HFFc6 (cell line): ENCODE measurements at regions not wholly inside any gene's neighbourhood (a gene's known extent, or its start where the extent isn't known, plus 50 kb on each side); places are given as distances from the start of the nearest gene placed in this dataset.

Experiments used
- DNase-seq: peaks from one replicate; pipeline ENCODE4 v3.0.0-alpha.2; 2018
- H3K27ac Mint-ChIP-seq: 2 replicates; pipeline ENCODE4 v1.8.0; 2020; ENCODE audit warnings: mild to moderate bottlenecking, mixed read lengths
- H3K27me3 Mint-ChIP-seq: 2 replicates; pipeline ENCODE4 v1.8.0; 2021; ENCODE audit warnings: mild to moderate bottlenecking, moderate library complexity, mixed read lengths; ENCODE audit not compliant: insufficient read depth
- H3K36me3 Mint-ChIP-seq: 2 replicates; pipeline ENCODE4 v1.8.0; 2021; ENCODE audit warnings: low read depth, mixed read lengths
- H3K4me1 Mint-ChIP-seq: 2 replicates; pipeline ENCODE4 v1.8.0; 2020; ENCODE audit warnings: low read depth, mixed read lengths
- H3K4me3 Mint-ChIP-seq: 2 replicates; pipeline ENCODE4 v1.8.0; 2020; ENCODE audit warnings: mild to moderate bottlenecking, moderate library complexity, mixed read lengths
- H3K9me3 Mint-ChIP-seq: 2 replicates; pipeline ENCODE4 v1.8.0; 2020; ENCODE audit warnings: mild to moderate bottlenecking, mixed read lengths
- CTCF ChIP-seq: fragments of 200-600 bp; sonication (generic); IDR thresholded peaks from 2 replicates; pipeline ENCODE4 v1.5.0; 2021; ENCODE audit warnings: antibody characterized with exemption, mild to moderate bottlenecking

GRCh38 chr21:25254491-25255174 is 352.6 kb downstream of the MRPL39 start:
- no peak for DNase-seq
- Mint-ChIP-seq H3K27me3 (peaks cover 7% of the 10 kb centered on the region), H3K36me3 (no peaks in the 10 kb centered on the region), H3K4me1 (peaks cover 8% of the 10 kb centered on the region), H3K4me3 (no peak overlapping the region), H3K9me3 (no peaks in the 10 kb centered on the region), H3K27ac (no peak overlapping the region)
- TF ChIP-seq CTCF = no peak

- Mint-ChIP-seq H3K27ac (no peak overlapping the region), H3K27me3 (peaks cover 4% of the 10 kb centered on the region), H3K4me1 (peaks cover 8% of the 10 kb centered on the region), H3K4me3 (no peak overlapping the region), H3K9me3 (no peaks in the 10 kb centered on the region), H3K36me3 (no peaks in the 10 kb centered on the region)
- no peak for DNase-seq
- no peak for TF ChIP-seq CTCF
Measured at GRCh38 chr21:25246546-25246945, 360.7 kb downstream of the MRPL39 start.

GRCh38 chr21:25244735-25245134 is 362.5 kb downstream of the MRPL39 start:
- Mint-ChIP-seq H3K4me1 (no peaks in the 10 kb centered on the region; the same call in 1 of the 2 replicates), H3K27me3 (peaks cover 2% of the 10 kb centered on the region), H3K4me3 (no peak overlapping the region), H3K27ac (no peak overlapping the region), H3K9me3 (peaks cover 5% of the 10 kb centered on the region), H3K36me3 (no peaks in the 10 kb centered on the region)
- DNase-seq = no peak
- no peak for TF ChIP-seq CTCF

GRCh38 chr21:25243808-25244207 is 363.5 kb downstream of the MRPL39 start:
- H3K4me1 Mint-ChIP-seq = no peaks in the 10 kb centered on the region; the same call in 1 of the 2 replicates
- TF ChIP-seq CTCF = no peak
- H3K4me3 Mint-ChIP-seq = no peak overlapping the region
- H3K36me3 Mint-ChIP-seq = no peaks in the 10 kb centered on the region; the same call in 1 of the 2 replicates
- DNase-seq = no peak
- peaks cover 12% of the 10 kb centered on the region for H3K9me3 Mint-ChIP-seq
- H3K27ac Mint-ChIP-seq = no peak overlapping the region
- peaks cover 2% of the 10 kb centered on the region for H3K27me3 Mint-ChIP-seq

- peaks cover 31% of the 10 kb centered on the region for H3K9me3 Mint-ChIP-seq
- peaks cover 2% of the 10 kb centered on the region for H3K27me3 Mint-ChIP-seq
- H3K27ac Mint-ChIP-seq = no peak overlapping the region
- no peak overlapping the region for H3K4me3 Mint-ChIP-seq
- TF ChIP-seq CTCF = no peak
- peaks cover 7% of the 10 kb centered on the region; the same call in 1 of the 2 replicates for H3K36me3 Mint-ChIP-seq
- no peak for DNase-seq
- H3K4me1 Mint-ChIP-seq = no peaks in the 10 kb centered on the region; the same call in 1 of the 2 replicates
Measured at GRCh38 chr21:25240974-25241373, 366.3 kb downstream of the MRPL39 start.
